ENCODE measurements at regions not wholly inside any gene's neighbourhood (a gene's known extent, or its start where the extent isn't known, plus 50 kb on each side); places are given as distances from the start of the nearest gene placed in this dataset.
"Not testable (repeated sequence)": the region's sequence is repeated elsewhere in the genome, so short reads cannot be mapped to it uniquely, and the experiment has no call there.

DNA sequence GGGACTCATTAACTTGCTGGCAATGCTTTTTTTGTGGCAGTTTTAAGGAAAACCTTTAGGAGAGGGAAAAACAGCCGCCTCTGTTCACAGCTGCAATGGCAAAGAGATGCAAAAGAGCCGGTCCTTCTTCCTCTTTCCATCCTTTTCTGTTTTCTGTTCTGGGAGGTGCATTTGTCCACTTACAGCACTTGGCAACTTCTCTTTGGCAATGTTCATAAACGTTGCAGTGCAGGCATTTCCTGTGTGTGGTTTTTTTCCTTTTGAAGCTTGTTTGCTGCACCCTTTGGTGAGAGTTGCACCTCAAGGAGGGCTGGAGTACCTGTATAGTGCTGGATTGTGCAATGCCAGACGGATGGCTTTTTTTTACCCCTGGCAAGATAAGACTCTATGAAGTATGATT lies 53.9 kb upstream of the HABP2 start:
- DNase-seq (ENCODE audit: low read depth) = no peak
- no peak overlapping the region for H3K4me3 ChIP-seq (replicated peaks; ENCODE audit: low read depth, low read length)
- TF ChIP-seq, protein P1, sequence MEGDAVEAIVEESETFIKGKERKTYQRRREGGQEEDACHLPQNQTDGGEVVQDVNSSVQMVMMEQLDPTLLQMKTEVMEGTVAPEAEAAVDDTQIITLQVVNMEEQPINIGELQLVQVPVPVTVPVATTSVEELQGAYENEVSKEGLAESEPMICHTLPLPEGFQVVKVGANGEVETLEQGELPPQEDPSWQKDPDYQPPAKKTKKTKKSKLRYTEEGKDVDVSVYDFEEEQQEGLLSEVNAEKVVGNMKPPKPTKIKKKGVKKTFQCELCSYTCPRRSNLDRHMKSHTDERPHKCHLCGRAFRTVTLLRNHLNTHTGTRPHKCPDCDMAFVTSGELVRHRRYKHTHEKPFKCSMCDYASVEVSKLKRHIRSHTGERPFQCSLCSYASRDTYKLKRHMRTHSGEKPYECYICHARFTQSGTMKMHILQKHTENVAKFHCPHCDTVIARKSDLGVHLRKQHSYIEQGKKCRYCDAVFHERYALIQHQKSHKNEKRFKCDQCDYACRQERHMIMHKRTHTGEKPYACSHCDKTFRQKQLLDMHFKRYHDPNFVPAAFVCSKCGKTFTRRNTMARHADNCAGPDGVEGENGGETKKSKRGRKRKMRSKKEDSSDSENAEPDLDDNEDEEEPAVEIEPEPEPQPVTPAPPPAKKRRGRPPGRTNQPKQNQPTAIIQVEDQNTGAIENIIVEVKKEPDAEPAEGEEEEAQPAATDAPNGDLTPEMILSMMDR (IDR thresholded peaks at IDR 0.05; ENCODE audit: low read length, missing control alignments) = no peak

DNA sequence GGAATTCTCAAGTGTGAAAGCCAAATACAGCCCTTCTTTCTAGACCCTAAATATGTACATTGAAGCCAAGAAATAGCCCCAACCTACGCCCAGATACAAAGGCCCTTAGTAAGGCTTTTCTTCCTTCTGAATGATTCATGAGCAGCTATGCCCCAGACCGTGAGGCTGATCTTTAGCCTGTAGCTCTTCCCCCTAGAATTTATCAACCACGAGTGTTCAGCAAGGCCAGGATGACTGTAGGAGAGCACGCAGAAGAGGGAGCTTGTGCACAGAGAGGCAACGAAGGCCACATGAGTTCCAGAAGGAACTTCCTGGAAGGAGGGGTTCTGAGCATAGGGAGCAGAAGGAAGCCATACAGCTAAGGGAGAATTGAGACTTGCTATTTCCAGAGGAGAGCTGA lies 53.0 kb upstream of the HABP2 start:
- H3K4me3 ChIP-seq (replicated peaks; ENCODE audit: low read depth, low read length) = no peak overlapping the region
- DNase-seq (ENCODE audit: low read depth) = no peak
- TF ChIP-seq, protein P1 (IDR thresholded peaks at IDR 0.05; ENCODE audit: low read length, missing control alignments) = no peak

DNA sequence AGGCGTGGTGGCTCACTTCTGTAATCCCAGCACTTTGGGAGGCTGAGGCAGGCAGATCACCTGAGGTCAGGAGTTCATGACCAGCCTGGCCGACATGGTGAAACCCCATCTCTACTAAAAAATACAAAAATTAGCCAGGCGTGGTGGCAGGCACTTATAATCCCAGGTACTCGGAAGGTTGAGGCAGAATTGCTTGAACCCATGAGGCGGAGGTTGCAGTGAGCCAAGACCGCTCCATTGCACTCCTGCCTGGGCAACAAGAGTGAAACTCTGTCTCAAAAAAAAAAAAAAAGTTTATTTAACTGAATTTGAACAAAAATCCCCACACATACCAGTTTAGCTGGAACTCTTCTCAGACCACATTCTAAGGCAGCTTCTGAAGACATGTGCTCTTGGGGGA lies 51.8 kb upstream of the HABP2 start:
- DNase-seq (ENCODE audit: low read depth); H3K4me3 ChIP-seq (replicated peaks; ENCODE audit: low read depth, low read length): not testable (repeated sequence)

All from fibroblast of pulmonary artery (primary cell).